HG03342 (cell line): ENCODE measurements at regions not wholly inside any gene's neighbourhood (a gene's known extent, or its start where the extent isn't known, plus 50 kb on each side); places are given as distances from the start of the nearest gene placed in this dataset.
"Not testable (repeated sequence)": the region's sequence is repeated elsewhere in the genome, so short reads cannot be mapped to it uniquely, and the experiment has no call there.

Experiments used
- ATAC-seq: cut with Tn5 transposase; IDR thresholded peaks from one replicate; pipeline ENCODE4 v1.9.1; 2021; ENCODE audit warnings: mild to moderate bottlenecking, moderate library complexity; ENCODE audit not compliant: unreplicated experiment

DNA sequence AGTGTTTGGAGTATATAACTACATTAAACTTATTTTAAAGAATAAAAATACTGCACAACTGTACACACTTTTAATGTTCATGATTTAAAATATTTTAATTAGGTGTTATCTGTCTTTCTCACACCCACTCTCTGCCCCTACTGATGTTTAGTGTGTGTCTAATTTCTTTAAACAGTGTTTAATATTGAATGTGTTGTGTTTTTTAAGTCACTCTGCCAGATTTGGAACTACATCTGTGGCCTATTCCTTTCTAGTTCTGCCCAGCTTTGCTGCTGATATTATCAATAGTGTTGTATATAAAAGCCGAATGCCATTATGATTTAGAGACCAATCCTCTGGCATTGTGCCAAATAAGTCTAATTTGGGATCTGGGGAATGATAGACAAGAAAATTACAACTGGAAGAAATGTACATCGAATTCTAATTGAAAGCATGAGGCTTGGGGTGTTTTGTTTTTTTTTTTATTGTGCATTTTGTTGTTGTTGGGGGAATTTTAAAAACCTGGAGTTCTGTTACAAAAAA lies 398.0 kb downstream of the CPS1 start:
- ATAC-seq, result no peak

DNA sequence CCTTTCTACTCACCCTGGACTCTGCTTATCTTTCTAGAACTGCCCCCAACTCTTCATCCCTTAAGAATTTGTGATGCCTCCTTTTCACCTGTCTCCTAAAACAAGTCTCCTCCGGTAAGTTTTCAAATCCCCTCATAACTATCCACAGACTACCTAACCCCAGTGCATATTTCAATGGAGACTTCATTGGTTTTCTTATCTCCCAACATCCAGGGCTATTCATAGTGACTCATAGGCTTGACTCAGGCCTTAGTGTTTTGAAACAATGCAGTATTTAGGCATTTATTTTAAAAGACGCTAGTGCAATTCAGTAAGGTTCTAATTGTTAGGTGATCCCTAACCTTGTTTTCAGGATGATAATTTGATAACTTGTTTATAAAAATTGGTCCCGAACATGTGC lies 399.2 kb downstream of the CPS1 start:
- ATAC-seq, result no peak

DNA sequence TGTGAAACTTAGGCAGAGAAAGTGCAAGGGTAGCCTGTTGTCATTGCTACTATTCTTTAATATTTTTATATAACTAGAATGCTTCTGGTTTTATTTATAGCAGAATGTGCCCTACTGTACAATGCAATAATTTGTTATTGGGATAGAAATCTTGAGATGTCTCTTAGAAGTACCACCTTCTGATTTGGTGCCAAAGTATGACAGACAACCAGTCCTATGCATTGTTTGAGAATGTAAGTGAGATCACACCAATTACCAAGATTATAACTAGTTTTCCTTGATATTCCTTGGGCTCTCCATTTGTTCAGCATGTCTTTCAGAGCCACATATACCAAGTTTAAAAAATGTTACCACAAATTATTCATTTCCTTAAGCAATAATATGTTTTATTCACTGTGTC lies 399.7 kb downstream of the CPS1 start:
- ATAC-seq, result no peak

DNA sequence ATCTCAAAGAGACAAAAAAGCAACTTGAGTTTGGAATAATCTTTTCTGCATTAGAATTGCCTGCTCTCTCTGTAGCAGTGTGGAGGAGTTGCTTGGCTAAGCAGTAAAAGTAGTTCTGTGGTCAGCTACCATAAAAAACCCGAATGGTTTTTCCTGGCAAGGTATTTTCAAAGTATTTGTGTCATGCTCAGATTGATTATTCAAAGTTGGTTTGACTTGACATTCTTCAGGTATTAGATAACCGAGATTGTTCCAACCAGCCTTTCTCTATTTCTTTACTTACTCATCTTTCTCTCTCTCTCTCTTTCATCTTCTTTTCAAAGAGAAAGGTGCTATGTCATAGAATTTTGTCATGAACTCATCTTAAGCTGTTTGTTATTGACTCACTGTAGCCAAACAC lies 404.9 kb downstream of the CPS1 start:
- ATAC-seq, result no peak

DNA sequence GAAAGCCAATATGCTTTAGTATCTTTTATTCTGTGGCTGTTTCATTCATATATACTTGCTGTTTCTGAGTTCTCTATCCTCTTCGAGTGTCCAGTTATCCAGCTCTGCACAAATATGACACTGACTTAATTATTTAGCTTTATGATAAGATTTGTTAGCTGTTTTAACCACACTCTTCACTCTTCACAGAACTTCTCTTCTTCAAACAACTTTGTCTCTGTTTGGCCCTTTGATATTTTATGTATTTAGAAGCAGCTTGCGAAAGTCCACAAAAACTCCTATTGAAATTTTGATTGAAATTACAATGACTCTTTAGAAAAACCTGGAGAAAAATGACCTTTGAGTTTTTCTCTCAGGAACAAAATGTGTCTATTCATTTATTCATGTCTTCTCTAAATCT lies 407.0 kb downstream of the CPS1 start:
- ATAC-seq, result no peak

DNA sequence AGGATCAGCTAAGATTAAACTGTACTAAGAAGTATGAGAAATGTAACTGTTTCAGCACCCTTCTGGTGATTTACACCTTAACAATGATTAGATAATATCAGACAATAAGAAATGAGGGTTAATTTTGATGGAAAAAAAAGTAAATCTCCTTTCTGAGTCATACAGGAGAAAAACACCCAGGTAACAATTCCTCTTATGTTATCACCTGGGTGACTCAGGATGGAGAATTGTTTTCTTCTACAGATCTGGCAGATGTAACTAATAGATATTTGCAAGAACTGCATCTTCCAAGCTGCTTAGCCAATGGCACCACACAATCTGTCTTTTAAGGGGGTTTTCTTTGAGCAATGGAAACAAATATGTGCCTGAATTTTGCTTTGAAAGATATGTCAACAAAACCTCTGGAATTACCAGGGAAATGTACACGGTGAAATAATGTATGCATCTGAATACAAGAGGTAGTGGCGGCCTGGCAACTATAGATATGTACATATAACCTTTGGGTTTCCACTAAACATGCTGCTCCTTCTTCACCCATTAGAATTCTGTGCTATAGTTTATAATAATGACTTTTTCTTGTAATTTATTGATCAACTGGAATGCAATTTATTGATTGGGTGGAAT lies 407.9 kb downstream of the CPS1 start:
- no peak for ATAC-seq

DNA sequence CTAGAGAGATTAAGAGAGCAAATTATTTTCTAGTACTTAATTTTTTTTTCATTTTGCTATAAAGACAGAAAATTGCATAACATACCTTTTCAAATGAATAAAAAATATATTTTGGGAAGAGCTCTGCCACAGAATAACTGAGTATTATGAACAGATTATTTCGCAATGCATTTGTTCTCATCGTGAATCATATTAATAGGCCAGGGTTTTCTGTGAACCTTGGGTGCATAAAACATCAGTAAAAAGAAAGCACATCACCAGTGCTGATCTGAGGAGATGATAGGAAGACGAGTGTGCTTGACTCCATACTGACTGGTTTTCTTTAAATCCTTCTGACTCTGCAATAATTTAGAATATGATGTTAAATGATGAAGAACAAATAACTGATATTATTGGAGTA lies 409.1 kb downstream of the CPS1 start:
- ATAC-seq, result no peak

DNA sequence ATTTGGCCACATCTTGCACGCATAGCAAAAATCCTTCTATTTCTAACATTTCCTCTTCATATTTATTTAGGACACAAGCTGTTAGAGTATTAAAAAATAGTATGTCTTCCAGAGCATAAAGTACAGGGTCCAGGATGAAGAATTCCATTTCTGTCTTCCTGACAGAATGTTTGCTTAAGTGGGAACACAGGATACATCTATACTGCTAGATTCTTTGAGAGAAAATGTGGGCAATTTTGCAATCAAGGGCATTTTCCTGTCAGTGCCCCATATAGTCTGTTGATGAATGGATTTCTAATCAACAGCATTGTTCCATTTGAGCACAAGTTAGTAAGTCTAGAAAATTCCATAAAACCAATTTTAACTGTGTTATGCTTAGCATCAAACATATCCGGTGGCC lies 409.9 kb downstream of the CPS1 start:
- no peak for ATAC-seq

DNA sequence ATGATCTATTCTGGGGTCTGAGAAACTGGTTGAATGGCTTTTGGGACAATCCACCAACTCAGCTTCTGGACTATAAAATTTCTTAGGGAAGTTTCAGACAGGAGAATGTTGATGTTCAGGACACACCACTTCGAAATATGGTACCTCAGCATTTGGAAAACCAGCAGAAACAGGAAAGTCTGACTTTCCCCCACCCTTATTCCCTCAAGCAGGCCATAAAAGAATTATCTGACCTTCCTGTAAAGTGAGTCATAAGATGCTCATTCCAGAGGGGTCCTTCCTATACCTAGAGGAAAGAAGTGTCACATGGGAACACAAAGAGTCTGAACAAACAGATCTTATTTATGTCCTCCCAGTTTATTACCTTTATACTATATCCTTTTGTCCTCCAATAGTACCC lies 415.0 kb downstream of the CPS1 start:
- no peak for ATAC-seq

DNA sequence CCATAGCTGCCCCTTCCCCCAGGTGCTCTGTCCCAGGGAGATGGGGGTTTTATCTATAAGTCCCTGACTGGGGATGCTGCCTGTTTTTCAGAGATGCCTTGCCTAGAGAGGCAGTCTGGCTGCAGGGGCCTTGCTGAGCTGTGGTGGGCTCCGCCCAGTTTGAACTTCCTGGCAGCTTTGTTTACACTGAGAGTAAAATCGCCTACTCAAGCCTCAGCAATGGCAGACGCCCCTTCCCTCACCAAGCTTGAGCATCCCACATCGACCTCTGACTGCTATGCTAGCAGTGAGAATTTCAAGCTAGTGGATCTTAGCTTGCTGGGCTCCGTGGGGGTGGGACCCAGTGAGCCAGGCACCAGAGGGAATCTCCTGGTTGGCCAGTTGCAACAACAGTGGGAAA lies 430.4 kb downstream of the CPS1 start:
- ATAC-seq, result not testable (repeated sequence)

DNA sequence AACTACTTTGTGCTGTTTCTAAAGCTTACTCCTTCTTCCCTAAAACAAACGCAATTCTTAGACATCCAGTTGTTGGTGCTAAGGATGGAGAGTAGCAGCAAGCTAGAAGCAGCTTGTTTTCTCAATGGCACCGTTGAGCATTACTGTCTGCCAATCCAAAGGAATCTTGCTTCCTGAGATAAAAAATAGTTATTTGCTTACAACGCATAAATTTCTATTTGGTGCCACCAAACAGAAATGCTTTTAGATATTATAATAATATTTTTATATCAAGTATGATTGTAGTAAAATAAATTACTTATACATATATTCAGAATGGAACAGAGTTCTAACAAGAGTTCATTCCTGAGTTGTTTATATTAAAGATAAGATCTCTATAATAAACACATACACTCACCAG lies 434.7 kb downstream of the CPS1 start:
- no peak for ATAC-seq

DNA sequence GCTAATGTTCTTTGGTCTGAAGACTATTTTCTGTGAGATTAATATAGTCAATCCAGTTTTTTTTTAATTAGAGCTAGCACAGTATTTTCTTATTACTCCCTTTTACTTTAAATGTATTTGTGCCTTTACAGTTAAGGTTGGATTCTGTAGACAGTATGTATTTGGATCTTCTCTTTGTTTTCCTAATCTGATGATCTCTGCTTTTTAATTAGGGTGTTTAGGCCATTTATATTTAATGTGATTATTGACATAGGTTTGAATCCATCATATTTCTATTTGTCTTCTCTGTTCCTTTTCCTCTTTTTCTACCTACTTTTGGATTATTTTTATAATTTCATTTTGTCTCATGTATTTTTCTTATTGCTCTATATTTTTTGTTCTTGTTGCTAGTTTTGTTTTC lies 437.7 kb downstream of the CPS1 start:
- ATAC-seq, result no peak

DNA sequence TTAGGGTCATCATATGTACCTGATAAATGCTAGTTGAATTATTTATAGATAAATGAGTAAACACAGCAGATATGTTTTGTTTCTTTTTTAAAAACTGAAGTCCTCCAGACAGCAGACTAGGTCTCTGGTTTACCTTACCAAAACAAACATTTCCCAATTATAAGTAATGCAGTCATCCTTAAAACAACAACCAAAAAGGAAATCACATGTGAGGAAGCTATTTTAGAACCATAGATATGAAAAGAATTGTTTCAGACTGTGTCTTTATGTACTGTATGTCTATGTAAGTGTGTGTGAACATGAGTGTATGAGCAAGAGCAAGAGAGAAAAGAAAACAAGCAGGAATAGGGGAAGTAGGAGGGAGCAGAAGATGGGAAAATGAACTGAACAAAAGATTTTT lies 441.0 kb downstream of the CPS1 start:
- no peak for ATAC-seq

DNA sequence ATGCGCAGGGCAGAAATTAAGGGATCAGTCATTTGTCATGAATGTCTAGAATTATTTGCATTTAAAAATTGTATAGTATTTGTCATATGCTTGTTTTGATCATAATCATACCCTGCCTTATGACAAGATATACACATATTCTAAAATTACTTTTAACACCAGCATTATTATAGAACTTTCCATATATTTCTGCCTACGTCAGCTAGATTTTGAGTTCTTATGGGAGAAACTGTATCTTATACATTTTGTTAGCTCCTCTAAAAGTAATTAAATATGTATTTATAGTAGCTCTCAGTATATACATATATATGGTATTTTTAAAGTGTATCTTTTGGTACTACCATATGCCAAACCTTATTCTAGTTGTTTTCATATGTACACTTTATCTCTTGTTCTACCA lies 441.9 kb downstream of the CPS1 start:
- no peak for ATAC-seq

DNA sequence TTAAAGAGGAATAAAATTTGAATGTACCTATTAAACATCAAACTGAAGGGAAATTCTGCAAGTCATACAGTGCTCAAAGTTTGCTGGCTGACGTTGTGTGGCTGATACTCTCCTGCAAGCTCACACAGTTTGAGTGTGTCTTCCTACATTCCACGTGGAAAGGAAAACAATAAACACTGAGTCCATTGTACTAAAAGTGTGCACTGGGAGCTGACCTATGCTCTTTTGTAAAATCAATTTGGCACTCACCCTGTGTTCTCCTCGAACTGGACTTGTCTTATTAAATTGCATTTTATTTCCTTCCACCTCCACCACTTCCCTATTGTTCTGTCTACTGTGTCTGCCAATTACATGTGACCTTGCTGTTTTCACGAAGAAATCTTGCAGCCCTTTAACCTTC lies 458.0 kb downstream of the CPS1 start:
- no peak for ATAC-seq

DNA sequence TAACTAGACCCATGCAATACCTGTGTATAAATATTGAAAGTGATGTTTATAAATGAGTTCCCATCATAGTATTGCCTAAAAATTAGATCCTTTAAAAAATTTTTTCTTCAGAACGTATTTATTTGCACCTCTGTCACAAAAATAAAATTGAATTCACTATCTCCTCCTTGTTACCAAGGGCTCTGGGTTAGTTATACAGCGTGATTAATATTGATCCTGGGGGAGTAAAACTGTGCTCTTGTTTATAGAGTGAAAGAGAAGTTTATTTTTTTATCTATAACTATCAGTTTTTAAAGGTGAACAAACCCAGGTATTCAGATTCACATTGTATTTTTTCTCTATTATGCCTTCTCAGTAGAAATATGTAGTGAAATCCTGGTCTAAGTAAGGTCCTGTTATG lies 458.5 kb downstream of the CPS1 start:
- ATAC-seq, result no peak

DNA sequence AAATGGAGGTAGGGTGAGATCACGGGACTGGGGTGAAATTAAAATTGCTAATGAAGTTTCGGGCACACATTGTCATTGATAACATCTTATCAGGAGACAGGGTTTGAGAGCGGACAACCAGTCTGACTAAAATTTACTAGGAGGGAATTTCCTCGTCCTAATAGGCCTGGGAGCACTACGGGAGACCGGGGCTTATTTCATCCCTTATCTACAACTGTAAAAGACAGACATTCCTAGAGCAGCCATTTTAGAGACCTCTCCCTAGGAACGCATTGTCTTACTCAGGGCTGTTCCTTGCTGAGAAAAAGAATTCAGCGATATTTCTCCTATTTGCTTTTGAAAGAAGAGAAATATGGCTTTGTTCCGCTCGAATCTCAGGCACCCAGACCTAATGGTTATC lies 468.7 kb downstream of the CPS1 start:
- not testable (repeated sequence) for ATAC-seq

DNA sequence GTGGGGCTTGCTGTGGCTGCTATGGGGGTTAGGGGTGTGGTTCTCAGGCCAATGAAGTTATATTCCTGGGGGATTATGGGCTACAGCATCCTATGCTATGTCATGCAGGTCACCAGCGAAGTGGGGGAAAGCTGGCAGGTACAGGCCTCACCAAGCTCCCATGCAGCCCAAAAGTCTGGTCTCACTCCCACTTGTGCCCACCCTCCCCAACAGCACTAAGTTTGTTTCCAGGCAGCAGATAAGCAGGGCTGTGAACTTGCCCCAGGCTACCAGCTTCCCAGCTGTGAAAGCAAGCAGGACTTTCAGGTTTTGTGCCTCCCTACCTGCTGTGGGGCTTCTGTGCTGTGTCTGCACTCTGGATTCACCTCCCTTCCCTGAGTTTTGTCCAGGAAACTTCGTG lies 469.7 kb downstream of the CPS1 start:
- ATAC-seq, result no peak

DNA sequence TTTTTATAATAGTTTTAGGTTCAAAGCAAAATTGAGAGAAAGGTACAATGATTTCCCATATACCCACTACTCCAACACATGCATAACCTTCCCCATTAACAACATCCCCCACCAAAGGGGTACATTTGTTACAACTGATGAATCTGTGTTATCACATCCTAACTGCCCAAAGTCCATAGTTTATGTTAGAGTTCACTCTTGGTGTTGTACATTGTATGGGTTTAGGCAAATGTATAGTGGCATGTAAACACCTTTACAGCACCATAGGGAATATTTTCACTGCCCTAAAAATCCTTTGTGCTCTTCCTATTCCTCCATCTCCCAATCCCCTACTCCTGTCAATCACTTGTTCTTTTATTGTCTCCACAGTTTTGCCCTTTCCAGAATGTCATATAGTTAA lies 471.6 kb downstream of the CPS1 start:
- no peak for ATAC-seq

DNA sequence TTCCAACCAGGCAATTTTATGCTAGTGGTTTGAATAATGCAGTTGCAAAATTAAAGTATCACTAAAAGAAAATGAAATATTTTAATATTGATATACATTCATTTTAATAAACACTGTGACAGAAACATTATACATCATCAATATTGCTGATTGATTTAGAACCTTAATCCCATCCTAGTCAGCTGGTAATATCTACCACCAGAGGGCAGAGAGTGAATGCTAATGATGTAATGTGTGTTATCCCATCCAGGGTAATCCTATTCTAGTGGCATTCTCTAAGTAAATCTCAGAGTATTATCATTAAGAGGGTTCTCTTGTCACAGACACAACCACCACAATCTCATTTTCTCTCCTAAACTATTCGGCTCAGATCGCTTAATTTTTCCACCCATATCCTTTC lies 477.4 kb downstream of the CPS1 start:
- no peak for ATAC-seq

DNA sequence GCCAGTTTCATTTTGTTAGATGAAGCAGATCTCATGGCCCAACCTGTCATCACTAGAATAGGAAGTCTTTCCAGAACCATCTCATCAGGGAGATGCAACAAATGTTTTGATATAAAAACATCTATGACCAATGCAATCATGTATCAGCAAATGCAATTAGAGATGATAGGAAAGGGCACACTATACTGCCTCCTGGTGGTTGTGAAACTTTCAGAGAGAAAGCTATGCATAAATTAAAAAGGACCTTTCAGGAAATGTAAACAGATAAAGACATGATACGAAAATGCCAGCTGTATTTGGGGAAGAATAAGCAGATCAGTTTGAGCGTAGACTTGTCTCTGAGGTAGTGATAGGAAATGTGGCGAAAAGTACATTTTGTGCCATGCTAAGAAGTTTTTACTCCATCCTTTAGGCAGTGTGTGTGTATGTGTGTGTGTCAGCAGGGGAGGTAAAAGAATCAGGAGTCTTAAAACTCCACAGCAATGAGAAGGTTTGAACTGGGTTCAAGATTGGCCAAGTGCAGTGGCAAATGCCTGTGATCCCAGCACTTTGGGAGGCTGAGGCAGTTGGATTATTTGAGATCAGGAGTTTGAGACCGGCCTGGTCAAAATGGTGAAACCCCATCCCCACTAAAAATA lies 479.3 kb downstream of the CPS1 start:
- ATAC-seq, result peak; percentile 65

DNA sequence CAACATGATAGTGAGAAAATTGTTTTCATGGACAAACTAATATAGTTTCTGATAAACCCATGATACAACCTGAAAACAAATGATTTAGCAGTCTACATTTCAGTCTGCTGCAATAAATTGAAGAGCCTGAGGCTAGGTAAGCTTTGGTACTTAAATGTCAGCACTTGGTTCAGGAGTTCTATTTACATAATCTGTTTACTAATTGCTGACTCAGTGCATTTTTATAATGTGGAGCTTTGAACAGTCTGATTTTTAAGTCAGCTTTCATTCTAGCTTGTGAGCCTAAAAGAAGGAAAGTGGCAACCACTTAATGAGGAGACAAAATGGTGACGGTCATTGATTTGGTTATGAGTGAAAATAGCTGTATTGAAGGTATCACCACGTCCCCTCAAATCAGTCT lies 488.6 kb downstream of the CPS1 start:
- no peak for ATAC-seq
